ENCODE measurements at regions not wholly inside any gene's neighbourhood (a gene's known extent, or its start where the extent isn't known, plus 50 kb on each side); places are given as distances from the start of the nearest gene placed in this dataset.
"Not testable (repeated sequence)": the region's sequence is repeated elsewhere in the genome, so short reads cannot be mapped to it uniquely, and the experiment has no call there.

DNA sequence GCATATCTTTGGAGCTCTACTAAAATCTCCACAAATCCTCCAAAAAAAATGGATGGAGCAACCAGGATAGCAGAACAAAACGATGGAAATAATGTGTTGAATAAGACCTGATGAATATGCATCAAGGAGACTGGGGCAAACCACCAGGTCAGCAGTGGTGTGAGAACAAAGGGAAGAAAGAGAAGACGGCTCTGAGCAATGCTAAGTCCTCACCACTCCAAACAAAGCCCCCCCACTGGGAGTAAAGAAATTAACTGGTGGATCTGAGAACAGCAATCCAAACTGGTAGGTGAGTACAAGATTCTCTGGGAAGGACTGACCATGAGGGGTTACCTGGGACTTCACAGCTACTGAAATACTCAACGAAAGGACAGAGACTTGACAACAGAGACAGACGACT is 977.3 kb downstream of the TBL1XR1 start:
- Histone ChIP-seq H3K4me2 (ENCODE audit: insufficient read depth, low read length) (no peak overlapping the region), H3K4me1 (ENCODE audit: insufficient read depth, low read length) (no peaks in the 10 kb centered on the region), H3K9ac (ENCODE audit: low read depth, low read length) (no peak overlapping the region), H3K9me3 (ENCODE audit: insufficient read depth, low read length, severe bottlenecking) (no peaks in the 10 kb centered on the region), H3K27me3 (ENCODE audit: insufficient read depth, low read length, poor library complexity) (no peaks in the 10 kb centered on the region), H3K36me3 (ENCODE audit: insufficient read depth, low read length) (no peaks in the 10 kb centered on the region), H2AFZ (ENCODE audit: low read depth, low read length) (no peak overlapping the region), H4K20me1 (ENCODE audit: insufficient read depth, low read length) (no peaks in the 10 kb centered on the region), H3K27ac (ENCODE audit: low read length) (no peak overlapping the region), H3K79me2 (ENCODE audit: insufficient read depth, low read length) (no peaks in the 10 kb centered on the region), H3K4me3 (ENCODE audit: low read depth in 1 of 2, low read length in 2 of 2) (no peak overlapping the region)
- no peak for TF ChIP-seq CTCF (IDR thresholded peaks at IDR 0.05; ENCODE audit: borderline replicate concordance, extremely low read depth, low read length, poor library complexity, severe bottlenecking)
- no peak for TF ChIP-seq EZH2 (IDR thresholded peaks at IDR 0.05; ENCODE audit: borderline replicate concordance, low read depth, low read length, severe bottlenecking)
- no peak for ATAC-seq (ENCODE audit: insufficient read depth, low read depth)
- no peak for DNase-seq

GRCh38 chr3:176214758-176215157 is 982.5 kb downstream of the TBL1XR1 start:
- Histone ChIP-seq H3K9ac (ENCODE audit: low read depth, low read length) (no peak overlapping the region), H2AFZ (ENCODE audit: low read depth, low read length) (no peak overlapping the region), H3K27ac (ENCODE audit: low read length) (no peak overlapping the region), H3K9me3 (ENCODE audit: insufficient read depth, low read length, severe bottlenecking) (no peaks in the 10 kb centered on the region), H3K4me3 (ENCODE audit: low read depth in 1 of 2, low read length in 2 of 2) (no peak overlapping the region), H4K20me1 (ENCODE audit: insufficient read depth, low read length) (no peaks in the 10 kb centered on the region), H3K27me3 (ENCODE audit: insufficient read depth, low read length, poor library complexity) (no peaks in the 10 kb centered on the region), H3K36me3 (ENCODE audit: insufficient read depth, low read length) (no peaks in the 10 kb centered on the region), H3K79me2 (ENCODE audit: insufficient read depth, low read length) (no peaks in the 10 kb centered on the region), H3K4me1 (ENCODE audit: insufficient read depth, low read length) (no peaks in the 10 kb centered on the region), H3K4me2 (ENCODE audit: insufficient read depth, low read length) (no peak overlapping the region)
- TF ChIP-seq CTCF (IDR thresholded peaks at IDR 0.05; ENCODE audit: borderline replicate concordance, extremely low read depth, low read length, poor library complexity, severe bottlenecking) (no peak), EZH2 (IDR thresholded peaks at IDR 0.05; ENCODE audit: borderline replicate concordance, low read depth, low read length, severe bottlenecking) (no peak)
- ATAC-seq (ENCODE audit: insufficient read depth, low read depth), result no peak
- no peak for DNase-seq

- not testable (repeated sequence) for H3K79me2 ChIP-seq (ENCODE audit: insufficient read depth, low read length)
These were observed 984.0 kb downstream of the TBL1XR1 start for GRCh38 chr3:176213314-176213713.

DNA sequence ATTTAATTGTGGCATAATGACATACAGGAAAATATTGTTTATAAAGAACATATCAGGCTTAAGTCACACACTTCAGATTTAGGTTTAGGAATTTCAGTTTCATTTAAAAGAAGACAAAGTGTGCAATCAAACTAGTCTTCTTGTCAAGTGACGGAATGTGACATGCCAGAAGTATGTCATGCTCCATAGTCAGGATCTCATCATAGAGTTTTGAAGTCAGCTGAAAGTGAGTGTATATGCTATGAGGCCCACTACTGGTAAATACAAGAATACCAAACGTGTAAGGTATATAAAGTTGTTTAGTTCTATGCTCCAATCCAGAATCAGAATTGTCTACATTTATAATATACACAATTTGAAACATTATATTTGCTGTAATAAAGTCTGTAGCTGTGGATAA is 988.4 kb downstream of the TBL1XR1 start:
- no peaks in the 10 kb centered on the region for H3K79me2 ChIP-seq (ENCODE audit: insufficient read depth, low read length)
- H3K36me3 ChIP-seq (ENCODE audit: insufficient read depth, low read length), result no peaks in the 10 kb centered on the region
- TF ChIP-seq CTCF (IDR thresholded peaks at IDR 0.05; ENCODE audit: borderline replicate concordance, extremely low read depth, low read length, poor library complexity, severe bottlenecking), result no peak
- no peak for TF ChIP-seq EZH2 (IDR thresholded peaks at IDR 0.05; ENCODE audit: borderline replicate concordance, low read depth, low read length, severe bottlenecking)
- DNase-seq (no peak), ATAC-seq (ENCODE audit: insufficient read depth, low read depth) (no peak)
- H2AFZ ChIP-seq (ENCODE audit: low read depth, low read length), result no peak overlapping the region
- no peaks in the 10 kb centered on the region for H4K20me1 ChIP-seq (ENCODE audit: insufficient read depth, low read length)
- H3K4me1 ChIP-seq (ENCODE audit: insufficient read depth, low read length), result no peaks in the 10 kb centered on the region
- H3K9ac ChIP-seq (ENCODE audit: low read depth, low read length), result no peak overlapping the region
- H3K9me3 ChIP-seq (ENCODE audit: insufficient read depth, low read length, severe bottlenecking), result no peaks in the 10 kb centered on the region
- H3K27ac ChIP-seq (ENCODE audit: low read length), result no peak overlapping the region
- H3K27me3 ChIP-seq (ENCODE audit: insufficient read depth, low read length, poor library complexity), result no peaks in the 10 kb centered on the region
- no peak overlapping the region for H3K4me3 ChIP-seq (ENCODE audit: low read depth in 1 of 2, low read length in 2 of 2)
- H3K4me2 ChIP-seq (ENCODE audit: insufficient read depth, low read length), result no peak overlapping the region

More at GRCh38 chr3:176213314-176213713, 984.0 kb downstream of the TBL1XR1 start:
- H3K9me3 ChIP-seq (ENCODE audit: insufficient read depth, low read length, severe bottlenecking); H3K36me3 ChIP-seq (ENCODE audit: insufficient read depth, low read length); H3K4me2 ChIP-seq (ENCODE audit: insufficient read depth, low read length); H3K4me1 ChIP-seq (ENCODE audit: insufficient read depth, low read length); H3K9ac ChIP-seq (ENCODE audit: low read depth, low read length); H3K4me3 ChIP-seq (ENCODE audit: low read depth in 1 of 2, low read length in 2 of 2); DNase-seq; H3K27ac ChIP-seq (ENCODE audit: low read length); H4K20me1 ChIP-seq (ENCODE audit: insufficient read depth, low read length); H2AFZ ChIP-seq (ENCODE audit: low read depth, low read length); H3K27me3 ChIP-seq (ENCODE audit: insufficient read depth, low read length, poor library complexity); ATAC-seq (ENCODE audit: insufficient read depth, low read depth): not testable (repeated sequence)
